H9 (cell line): ENCODE measurements at regions not wholly inside any gene's neighbourhood (a gene's known extent, or its start where the extent isn't known, plus 50 kb on each side); places are given as distances from the start of the nearest gene placed in this dataset.

ENCODE experiments used
- DNase-seq: peaks from one replicate; pipeline ENCODE4 v3.0.0-alpha.2; 2017
- H2AFZ ChIP-seq: one replicate; pipeline ENCODE4 v1.6.1; 2013; ENCODE audit warnings: mild to moderate bottlenecking, low read length, control low read depth, moderate library complexity
- H2AK5ac ChIP-seq: 2 replicates; pipeline ENCODE4 v1.6.1; 2013; ENCODE audit warnings: low read length, control low read depth, mixed read lengths; ENCODE audit not compliant: insufficient read length
- H2BK120ac ChIP-seq: one replicate; pipeline ENCODE4 v1.6.1; 2013; ENCODE audit warnings: low read depth, mild to moderate bottlenecking, low read length, control low read depth, inconsistent platforms; ENCODE audit not compliant: poor library complexity, severe bottlenecking
- H2BK12ac ChIP-seq: 2 replicates; pipeline ENCODE4 v1.6.1; 2013; ENCODE audit warnings: low read length, control low read depth, mixed read lengths, low read depth; ENCODE audit not compliant: insufficient read length
- H2BK15ac ChIP-seq: 2 replicates; pipeline ENCODE4 v1.6.1; 2013; ENCODE audit warnings: low read depth, low read length, control low read depth
- H2BK20ac ChIP-seq: one replicate; pipeline ENCODE4 v1.6.1; 2013; ENCODE audit warnings: low read depth, mild to moderate bottlenecking, low read length, control low read depth, inconsistent platforms; ENCODE audit not compliant: poor library complexity, severe bottlenecking
- H2BK5ac ChIP-seq: 2 replicates; pipeline ENCODE4 v1.6.1; 2013; ENCODE audit warnings: low read length, control low read depth, mixed read lengths; ENCODE audit not compliant: insufficient read length
- H3K14ac ChIP-seq: 2 replicates; pipeline ENCODE4 v1.6.1; 2013; ENCODE audit warnings: low read length, control low read depth; ENCODE audit not compliant: insufficient read depth
- H3K18ac ChIP-seq: 2 replicates; pipeline ENCODE4 v1.6.1; 2013; ENCODE audit warnings: low read depth, mild to moderate bottlenecking, mixed read lengths, low read length, control low read depth; ENCODE audit not compliant: insufficient read length
- H3K23ac ChIP-seq: 2 replicates; pipeline ENCODE4 v1.6.1; 2013; ENCODE audit warnings: low read length, control low read depth, mixed read lengths, low read depth; ENCODE audit not compliant: insufficient read length
- H3K23me2 ChIP-seq: 2 replicates; pipeline ENCODE4 v1.6.1; 2013; ENCODE audit warnings: low read depth, mild to moderate bottlenecking, mixed read lengths, low read length, control low read depth; ENCODE audit not compliant: insufficient read length, poor library complexity, severe bottlenecking
- H3K27ac ChIP-seq: 2 replicates; pipeline ENCODE4 v1.5.1; 2013; ENCODE audit warnings: low read length, control low read depth, mixed read lengths, low read depth; ENCODE audit not compliant: insufficient read length
- H3K27me3 ChIP-seq: 2 replicates; pipeline ENCODE4 v1.6.1; 2013; ENCODE audit warnings: low read length, control low read depth, inconsistent platforms; ENCODE audit not compliant: insufficient read depth
- H3K4ac ChIP-seq: 2 replicates; pipeline ENCODE4 v1.6.1; 2013; ENCODE audit warnings: low read depth, mild to moderate bottlenecking, control low read depth, inconsistent platforms, low read length, moderate library complexity
- H3K4me1 ChIP-seq: 2 replicates; pipeline ENCODE4 v1.6.1; 2013; ENCODE audit warnings: low read length, control low read depth, inconsistent platforms; ENCODE audit not compliant: insufficient read depth
- H3K4me2 ChIP-seq: 2 replicates; pipeline ENCODE4 v1.6.1; 2013; ENCODE audit warnings: low read length, control low read depth, mixed read lengths; ENCODE audit not compliant: insufficient read length, insufficient read depth
- H3K56ac ChIP-seq: 2 replicates; pipeline ENCODE4 v1.6.1; 2013; ENCODE audit warnings: low read depth, mild to moderate bottlenecking, mixed read lengths, low read length, control low read depth; ENCODE audit not compliant: insufficient read length
- H3K79me1 ChIP-seq: 2 replicates; pipeline ENCODE4 v1.6.1; 2013; ENCODE audit warnings: low read depth, mild to moderate bottlenecking, moderate library complexity, low read length, control low read depth, inconsistent platforms; ENCODE audit not compliant: insufficient read depth, poor library complexity, severe bottlenecking
- H3K79me2 ChIP-seq: 2 replicates; pipeline ENCODE4 v1.6.1; 2013; ENCODE audit warnings: low read length, control low read depth, inconsistent platforms; ENCODE audit not compliant: insufficient read depth
- H3K9ac ChIP-seq: 2 replicates; pipeline ENCODE4 v1.6.1; 2013; ENCODE audit warnings: low read length, control low read depth, mixed read lengths; ENCODE audit not compliant: insufficient read length; ENCODE audit errors: extremely low read depth
- H3K9me3 ChIP-seq: one replicate; pipeline ENCODE4 v1.6.1; 2013; ENCODE audit warnings: low read depth, low read length, inconsistent platforms; ENCODE audit not compliant: control insufficient read depth
- H3T11ph ChIP-seq: one replicate; pipeline ENCODE4 v1.6.1; 2013; ENCODE audit warnings: mild to moderate bottlenecking, low read length, control low read depth, inconsistent platforms
- H4K20me1 ChIP-seq: one replicate; pipeline ENCODE4 v1.6.1; 2013; ENCODE audit not compliant: control insufficient read depth, insufficient read length, insufficient read depth
- H4K5ac ChIP-seq: 2 replicates; pipeline ENCODE4 v1.6.1; 2013; ENCODE audit warnings: low read depth, mild to moderate bottlenecking, mixed read lengths, low read length, control low read depth; ENCODE audit not compliant: insufficient read length
- H4K8ac ChIP-seq: replicated peaks from 2 replicates; pipeline ENCODE4 v1.6.1; 2013; ENCODE audit warnings: low read length, control low read depth, mixed read lengths, low read depth; ENCODE audit not compliant: insufficient read length
- H4K91ac ChIP-seq: 2 replicates; pipeline ENCODE4 v1.6.1; 2013; ENCODE audit warnings: low read depth, mild to moderate bottlenecking, moderate library complexity, mixed read lengths, low read length, control low read depth; ENCODE audit not compliant: insufficient read length
- H3K27ac Mint-ChIP-seq, 3 experiments: 2 replicates in 2 of 3; 3 replicates in 1 of 3; pipeline ENCODE4 v1.8.0; 2020 to 2021; ENCODE audit warnings: mixed read lengths in 3 of 3, mild to moderate bottlenecking in 1 of 3, moderate library complexity in 1 of 3
- H3K27me3 Mint-ChIP-seq: 2 replicates; pipeline ENCODE4 v1.8.0; 2021; ENCODE audit warnings: low read depth, mild to moderate bottlenecking, moderate library complexity, mixed read lengths
- H3K36me3 Mint-ChIP-seq, 3 experiments: 2 replicates in 2 of 3; 3 replicates in 1 of 3; pipeline ENCODE4 v1.8.0; 2020 to 2021; ENCODE audit warnings: low read depth in 3 of 3, mixed read lengths in 3 of 3; ENCODE audit not compliant: insufficient read depth in 1 of 3
- H3K4me1 Mint-ChIP-seq, 2 experiments: 2 replicates each; pipeline ENCODE4 v1.8.0; 2020; ENCODE audit warnings: mixed read lengths in 2 of 2
- H3K4me3 Mint-ChIP-seq, 2 experiments: 2 replicates in 1 of 2; 3 replicates in 1 of 2; pipeline ENCODE4 v1.8.0; 2020 to 2021; ENCODE audit warnings: mild to moderate bottlenecking in 2 of 2, mixed read lengths in 2 of 2, moderate library complexity in 1 of 2
- H3K9me3 Mint-ChIP-seq, 2 experiments: 2 replicates in 1 of 2; 3 replicates in 1 of 2; pipeline ENCODE4 v1.8.0; 2020; ENCODE audit warnings: mild to moderate bottlenecking in 2 of 2, mixed read lengths in 2 of 2, moderate library complexity in 1 of 2
- WGBS: extraction: QIAGEN DNeasy Blood & Tissue Kit; methylation state at CpG from one replicate; pipeline ENCODE4 v1.1.7; 2013; ENCODE audit warnings: missing lambda C conversion rate, low lambda C conversion rate, mixed read lengths; ENCODE audit not compliant: insufficient read length; ENCODE audit errors: extremely low coverage; 5-methylcytosine and 5-hydroxymethylcytosine counted together
- TF ChIP-seq, protein P1 (sequence below): fragments of 200-600 bp; sonication (generic); conservative IDR thresholded peaks from 3 replicates; pipeline ENCODE4 v1.8.0; 2021; ENCODE audit warnings: antibody characterized with exemption, mild to moderate bottlenecking

DNA sequence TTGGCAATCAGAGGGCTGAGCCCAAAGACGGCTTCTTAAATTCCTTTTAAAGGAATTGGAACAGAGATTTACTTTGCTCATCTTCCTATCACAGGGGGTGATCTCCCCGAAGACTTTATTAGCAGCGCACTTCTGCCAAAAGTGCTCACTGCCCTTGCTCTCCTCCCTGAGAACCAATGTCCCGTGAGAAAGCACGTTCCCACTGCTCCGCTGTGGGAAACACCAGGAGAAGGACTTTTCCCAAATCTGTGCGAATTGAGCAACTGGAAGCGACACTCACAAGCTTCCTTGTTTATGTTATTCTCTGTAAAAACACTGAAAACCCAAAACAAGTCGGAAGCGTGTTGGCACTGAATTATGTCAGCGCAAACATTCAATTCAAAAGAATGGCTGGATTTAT is 670.8 kb upstream of the NR2F2 start:
- no peak overlapping the region for H3K56ac ChIP-seq
- no peaks in the 10 kb centered on the region for H4K20me1 ChIP-seq
- no peak overlapping the region for H3K27ac ChIP-seq
- no peak for DNase-seq
- Mint-ChIP-seq H3K4me3 (no peak overlapping the region), H3K27me3 (no peaks in the 10 kb centered on the region), H3K9me3 (no peaks in the 10 kb centered on the region; a peak in 1 of 5 replicates), H3K36me3 (no peaks in the 10 kb centered on the region), H3K4me1 (peaks cover 6% of the 10 kb centered on the region in 2 experiments), H3K27ac (no peak overlapping the region)
- H3K9me3 ChIP-seq: no peaks in the 10 kb centered on the region
- H3K79me2 ChIP-seq: no peaks in the 10 kb centered on the region
- H2BK12ac ChIP-seq: no peak overlapping the region
- H3K27me3 ChIP-seq: no peaks in the 10 kb centered on the region
- no peak overlapping the region for H2AK5ac ChIP-seq
- H3K9ac ChIP-seq: no peak overlapping the region
- H4K8ac ChIP-seq: no peak overlapping the region
- H3K18ac ChIP-seq: no peak overlapping the region
- no peaks in the 10 kb centered on the region for H3K79me1 ChIP-seq
- H2BK5ac ChIP-seq: no peak overlapping the region
- WGBS: no CpG with 5 or more reads among the region's 11 CpGs
- no peak overlapping the region for H2BK20ac ChIP-seq
- no peak overlapping the region for H3K23ac ChIP-seq
- H3T11ph ChIP-seq: no peak overlapping the region
- H2AFZ ChIP-seq: no peak overlapping the region
- no peak overlapping the region for H2BK15ac ChIP-seq
- H3K4me2 ChIP-seq: no peak overlapping the region
- no peak overlapping the region for H4K5ac ChIP-seq
- H2BK120ac ChIP-seq: no peak overlapping the region
- H3K4ac ChIP-seq: no peak overlapping the region
- no peaks in the 10 kb centered on the region; the same call in 1 of the 2 replicates for H3K4me1 ChIP-seq
- no peak overlapping the region for H3K14ac ChIP-seq
- no peak overlapping the region for H4K91ac ChIP-seq
- TF ChIP-seq, protein P1, sequence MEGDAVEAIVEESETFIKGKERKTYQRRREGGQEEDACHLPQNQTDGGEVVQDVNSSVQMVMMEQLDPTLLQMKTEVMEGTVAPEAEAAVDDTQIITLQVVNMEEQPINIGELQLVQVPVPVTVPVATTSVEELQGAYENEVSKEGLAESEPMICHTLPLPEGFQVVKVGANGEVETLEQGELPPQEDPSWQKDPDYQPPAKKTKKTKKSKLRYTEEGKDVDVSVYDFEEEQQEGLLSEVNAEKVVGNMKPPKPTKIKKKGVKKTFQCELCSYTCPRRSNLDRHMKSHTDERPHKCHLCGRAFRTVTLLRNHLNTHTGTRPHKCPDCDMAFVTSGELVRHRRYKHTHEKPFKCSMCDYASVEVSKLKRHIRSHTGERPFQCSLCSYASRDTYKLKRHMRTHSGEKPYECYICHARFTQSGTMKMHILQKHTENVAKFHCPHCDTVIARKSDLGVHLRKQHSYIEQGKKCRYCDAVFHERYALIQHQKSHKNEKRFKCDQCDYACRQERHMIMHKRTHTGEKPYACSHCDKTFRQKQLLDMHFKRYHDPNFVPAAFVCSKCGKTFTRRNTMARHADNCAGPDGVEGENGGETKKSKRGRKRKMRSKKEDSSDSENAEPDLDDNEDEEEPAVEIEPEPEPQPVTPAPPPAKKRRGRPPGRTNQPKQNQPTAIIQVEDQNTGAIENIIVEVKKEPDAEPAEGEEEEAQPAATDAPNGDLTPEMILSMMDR: no peak
- H3K23me2 ChIP-seq: no peaks in the 10 kb centered on the region
